Spleen (tissue), 7 donors: ENCODE measurements at regions not wholly inside any gene's neighbourhood (a gene's known extent, or its start where the extent isn't known, plus 50 kb on each side); places are given as distances from the start of the nearest gene placed in this dataset.

ENCODE experiments used
- POLR2A ChIP-seq, 3 donors: fragments of 450-650 bp; IDR thresholded peaks; one replicate each; pipeline ENCODE4 v1.5.1; 2017; ENCODE audit warnings: antibody characterized with exemption in 3 of 3, mild to moderate bottlenecking in 1 of 3
- TF ChIP-seq, protein P1 (sequence below), 11 experiments: fragments of 200-600 bp in 7 of 11; fragments of 450-650 bp in 4 of 11; sonication (generic) in 4 of 11; IDR thresholded peaks in 8 of 11; conservative IDR thresholded peaks in 3 of 11; 1 replicate in 7 of 11; 2 replicates in 4 of 11; pipeline versions ENCODE4 v1.4.0 to v1.8.0; 2016 to 2021; ENCODE audit warnings: antibody characterized with exemption in 11 of 11, inconsistent platforms in 4 of 11, mild to moderate bottlenecking in 1 of 11
- donor health status: DM: no; HTN: no; CAD: no; lungs with moderate emphysema.
- donor health status: DM: no; HTN: no; CAD: no.
- donor health status: DM: no; HTN: no; CAD: no.

DNA sequence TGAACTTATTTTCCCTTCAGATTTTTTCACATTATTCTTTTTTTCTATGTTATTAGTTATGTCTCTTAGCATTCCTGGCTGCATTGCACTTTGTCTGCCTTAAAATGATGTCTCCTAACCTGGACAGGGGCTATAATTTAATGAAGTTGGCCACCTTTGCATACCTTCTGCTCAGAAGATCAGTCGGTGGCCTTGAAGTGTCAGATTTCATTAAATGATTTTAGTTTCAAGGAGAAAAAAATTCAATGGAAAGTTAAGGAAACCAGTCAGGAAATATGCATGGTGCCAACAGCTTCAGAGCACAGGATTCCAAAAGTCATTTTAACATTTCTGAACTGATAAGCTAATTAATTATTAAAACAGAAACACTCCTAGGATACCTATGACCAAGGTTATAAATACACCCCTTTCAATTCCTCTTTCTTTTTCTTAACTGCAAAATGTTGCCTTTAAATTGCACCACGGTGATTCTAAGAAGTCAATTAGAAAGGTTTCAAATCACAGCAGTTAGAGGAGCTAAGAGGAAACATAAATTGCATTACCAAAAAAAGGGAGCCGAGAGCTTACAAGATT lies 533.4 kb downstream of the KCNJ2 start:
- TF ChIP-seq, protein P1, sequence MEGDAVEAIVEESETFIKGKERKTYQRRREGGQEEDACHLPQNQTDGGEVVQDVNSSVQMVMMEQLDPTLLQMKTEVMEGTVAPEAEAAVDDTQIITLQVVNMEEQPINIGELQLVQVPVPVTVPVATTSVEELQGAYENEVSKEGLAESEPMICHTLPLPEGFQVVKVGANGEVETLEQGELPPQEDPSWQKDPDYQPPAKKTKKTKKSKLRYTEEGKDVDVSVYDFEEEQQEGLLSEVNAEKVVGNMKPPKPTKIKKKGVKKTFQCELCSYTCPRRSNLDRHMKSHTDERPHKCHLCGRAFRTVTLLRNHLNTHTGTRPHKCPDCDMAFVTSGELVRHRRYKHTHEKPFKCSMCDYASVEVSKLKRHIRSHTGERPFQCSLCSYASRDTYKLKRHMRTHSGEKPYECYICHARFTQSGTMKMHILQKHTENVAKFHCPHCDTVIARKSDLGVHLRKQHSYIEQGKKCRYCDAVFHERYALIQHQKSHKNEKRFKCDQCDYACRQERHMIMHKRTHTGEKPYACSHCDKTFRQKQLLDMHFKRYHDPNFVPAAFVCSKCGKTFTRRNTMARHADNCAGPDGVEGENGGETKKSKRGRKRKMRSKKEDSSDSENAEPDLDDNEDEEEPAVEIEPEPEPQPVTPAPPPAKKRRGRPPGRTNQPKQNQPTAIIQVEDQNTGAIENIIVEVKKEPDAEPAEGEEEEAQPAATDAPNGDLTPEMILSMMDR (IDR thresholded peaks at IDR 0.05 in 8 of 11, conservative IDR thresholded peaks at IDR 0.05 in 3 of 11) = no peak
- TF ChIP-seq POLR2A (IDR thresholded peaks at IDR 0.05) = no peak
